Transverse colon (tissue), 3 donors: ENCODE measurements at regions not wholly inside any gene's neighbourhood (a gene's known extent, or its start where the extent isn't known, plus 50 kb on each side); places are given as distances from the start of the nearest gene placed in this dataset.

Source experiments
- CTCF ChIP-seq, 5 experiments: fragments of 200-600 bp in 3 of 5; fragments of 450-650 bp in 2 of 5; sonication (generic) in 3 of 5; IDR thresholded peaks; 1 replicate in 2 of 5; 2 replicates in 3 of 5; pipeline ENCODE4 v1.5.1; 2016 to 2017; ENCODE audit warnings: antibody characterized with exemption in 5 of 5, inconsistent platforms in 3 of 5, mild to moderate bottlenecking in 2 of 5, moderate library complexity in 1 of 5
- POLR2A ChIP-seq: fragments of 450-650 bp; IDR thresholded peaks from one replicate; pipeline ENCODE4 v1.6.1; 2016; ENCODE audit warnings: antibody characterized with exemption, mild to moderate bottlenecking, moderate library complexity

- TF ChIP-seq POLR2A, result no peak
- TF ChIP-seq CTCF (IDR thresholded peaks at IDR 0.05), result no peak
Observed at GRCh38 chr20:40768105-40768504, 79.1 kb upstream of the MAFB start.
